ENCODE measurements at regions not wholly inside any gene's neighbourhood (a gene's known extent, or its start where the extent isn't known, plus 50 kb on each side); places are given as distances from the start of the nearest gene placed in this dataset.

- intact Hi-C loops (cut with DNase I; ENCODE audit: low total_unique reads): no loop called here
- no peaks in the 10 kb centered on the region for H3K27me3 ChIP-seq
- DNase-seq (ENCODE audit: low spot score in 2 of 2): no peak
- no peak for TF ChIP-seq POLR2AphosphoS5 (IDR thresholded peaks at IDR 0.05)
- TF ChIP-seq, protein P1, sequence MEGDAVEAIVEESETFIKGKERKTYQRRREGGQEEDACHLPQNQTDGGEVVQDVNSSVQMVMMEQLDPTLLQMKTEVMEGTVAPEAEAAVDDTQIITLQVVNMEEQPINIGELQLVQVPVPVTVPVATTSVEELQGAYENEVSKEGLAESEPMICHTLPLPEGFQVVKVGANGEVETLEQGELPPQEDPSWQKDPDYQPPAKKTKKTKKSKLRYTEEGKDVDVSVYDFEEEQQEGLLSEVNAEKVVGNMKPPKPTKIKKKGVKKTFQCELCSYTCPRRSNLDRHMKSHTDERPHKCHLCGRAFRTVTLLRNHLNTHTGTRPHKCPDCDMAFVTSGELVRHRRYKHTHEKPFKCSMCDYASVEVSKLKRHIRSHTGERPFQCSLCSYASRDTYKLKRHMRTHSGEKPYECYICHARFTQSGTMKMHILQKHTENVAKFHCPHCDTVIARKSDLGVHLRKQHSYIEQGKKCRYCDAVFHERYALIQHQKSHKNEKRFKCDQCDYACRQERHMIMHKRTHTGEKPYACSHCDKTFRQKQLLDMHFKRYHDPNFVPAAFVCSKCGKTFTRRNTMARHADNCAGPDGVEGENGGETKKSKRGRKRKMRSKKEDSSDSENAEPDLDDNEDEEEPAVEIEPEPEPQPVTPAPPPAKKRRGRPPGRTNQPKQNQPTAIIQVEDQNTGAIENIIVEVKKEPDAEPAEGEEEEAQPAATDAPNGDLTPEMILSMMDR (IDR thresholded peaks at IDR 0.05): no peak
- no peak for TF ChIP-seq POLR2A (IDR thresholded peaks at IDR 0.05)
- H3K36me3 ChIP-seq: no peaks in the 10 kb centered on the region
- H3K27ac ChIP-seq: no peak overlapping the region
- no peaks in the 10 kb centered on the region for H3K9me3 ChIP-seq
- H3K4me3 ChIP-seq: no peak overlapping the region
- no peaks in the 10 kb centered on the region for H3K4me1 ChIP-seq
These were observed 100.1 kb downstream of the SINHCAF start for GRCh38 chr12:31225656-31226535.

DNA sequence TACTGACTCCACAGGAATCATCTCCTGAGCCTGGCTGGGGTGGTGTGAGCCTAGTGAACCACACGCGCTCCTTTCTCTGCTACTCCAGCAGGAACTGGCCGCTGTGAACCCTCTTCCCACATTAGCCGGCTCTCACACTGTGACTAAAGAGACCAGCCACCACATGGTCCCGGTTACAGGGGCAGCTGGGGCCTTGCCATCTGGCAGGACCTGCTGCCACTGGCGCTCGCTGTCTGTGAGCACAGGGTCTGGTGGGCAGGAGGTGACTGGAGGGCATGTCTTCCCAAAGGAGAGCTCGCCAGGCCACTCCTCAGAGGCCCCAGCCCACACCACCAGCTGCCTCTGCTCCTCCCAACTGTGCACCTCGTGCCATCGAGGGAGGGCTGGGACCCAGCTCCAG is 99.3 kb downstream of the SINHCAF start:
- H3K4me3 ChIP-seq: no peak overlapping the region
- intact Hi-C loops (cut with DNase I; ENCODE audit: low total_unique reads): no loop called here
- no peak for DNase-seq (ENCODE audit: low spot score in 2 of 2)
- no peaks in the 10 kb centered on the region for H3K9me3 ChIP-seq
- H3K27ac ChIP-seq: no peak overlapping the region
- TF ChIP-seq POLR2A (IDR thresholded peaks at IDR 0.05): no peak
- TF ChIP-seq, protein P1 (IDR thresholded peaks at IDR 0.05): no peak
- TF ChIP-seq POLR2AphosphoS5 (IDR thresholded peaks at IDR 0.05): no peak
- no peaks in the 10 kb centered on the region for H3K36me3 ChIP-seq
- no peaks in the 10 kb centered on the region for H3K4me1 ChIP-seq
- H3K27me3 ChIP-seq: no peaks in the 10 kb centered on the region

DNA sequence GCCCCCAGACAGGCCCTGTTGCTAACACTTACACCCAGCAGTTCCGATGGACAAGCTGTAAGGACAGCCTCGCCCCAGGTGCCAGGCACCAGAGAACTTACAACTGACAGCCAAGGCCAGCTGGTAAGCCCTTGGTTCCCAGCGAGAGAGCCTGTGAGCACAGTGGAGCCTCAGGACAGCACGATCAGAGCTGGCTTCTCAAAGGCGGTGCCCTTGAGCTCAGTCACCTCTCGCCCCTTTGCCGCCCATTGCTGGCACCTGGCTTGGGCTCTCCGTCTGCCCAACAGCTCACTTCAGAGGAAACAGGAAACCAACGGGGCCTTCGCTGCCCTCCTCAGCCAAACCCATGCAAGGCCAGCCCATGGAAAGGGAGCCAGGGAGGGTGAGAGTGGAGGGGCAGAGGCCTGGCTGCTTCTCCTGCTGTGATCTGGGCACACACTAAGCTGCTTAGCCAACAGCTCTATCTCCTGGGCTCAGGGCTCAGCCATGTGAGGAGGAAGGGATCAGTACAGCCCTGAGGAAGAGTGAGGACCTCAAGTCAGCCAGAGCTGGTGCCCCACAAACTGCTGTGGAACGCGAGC is 98.5 kb downstream of the SINHCAF start:
- no peaks in the 10 kb centered on the region for H3K36me3 ChIP-seq
- TF ChIP-seq POLR2AphosphoS5 (IDR thresholded peaks at IDR 0.05): no peak
- TF ChIP-seq, protein P1 (IDR thresholded peaks at IDR 0.05): no peak
- no peak for TF ChIP-seq POLR2A (IDR thresholded peaks at IDR 0.05)
- H3K4me3 ChIP-seq: no peak overlapping the region
- H3K4me1 ChIP-seq: no peaks in the 10 kb centered on the region
- H3K9me3 ChIP-seq: no peaks in the 10 kb centered on the region
- no peak for DNase-seq (ENCODE audit: low spot score in 2 of 2)
- no peak overlapping the region for H3K27ac ChIP-seq
- intact Hi-C loops (cut with DNase I; ENCODE audit: low total_unique reads): no loop called here
- H3K27me3 ChIP-seq: no peaks in the 10 kb centered on the region

DNA sequence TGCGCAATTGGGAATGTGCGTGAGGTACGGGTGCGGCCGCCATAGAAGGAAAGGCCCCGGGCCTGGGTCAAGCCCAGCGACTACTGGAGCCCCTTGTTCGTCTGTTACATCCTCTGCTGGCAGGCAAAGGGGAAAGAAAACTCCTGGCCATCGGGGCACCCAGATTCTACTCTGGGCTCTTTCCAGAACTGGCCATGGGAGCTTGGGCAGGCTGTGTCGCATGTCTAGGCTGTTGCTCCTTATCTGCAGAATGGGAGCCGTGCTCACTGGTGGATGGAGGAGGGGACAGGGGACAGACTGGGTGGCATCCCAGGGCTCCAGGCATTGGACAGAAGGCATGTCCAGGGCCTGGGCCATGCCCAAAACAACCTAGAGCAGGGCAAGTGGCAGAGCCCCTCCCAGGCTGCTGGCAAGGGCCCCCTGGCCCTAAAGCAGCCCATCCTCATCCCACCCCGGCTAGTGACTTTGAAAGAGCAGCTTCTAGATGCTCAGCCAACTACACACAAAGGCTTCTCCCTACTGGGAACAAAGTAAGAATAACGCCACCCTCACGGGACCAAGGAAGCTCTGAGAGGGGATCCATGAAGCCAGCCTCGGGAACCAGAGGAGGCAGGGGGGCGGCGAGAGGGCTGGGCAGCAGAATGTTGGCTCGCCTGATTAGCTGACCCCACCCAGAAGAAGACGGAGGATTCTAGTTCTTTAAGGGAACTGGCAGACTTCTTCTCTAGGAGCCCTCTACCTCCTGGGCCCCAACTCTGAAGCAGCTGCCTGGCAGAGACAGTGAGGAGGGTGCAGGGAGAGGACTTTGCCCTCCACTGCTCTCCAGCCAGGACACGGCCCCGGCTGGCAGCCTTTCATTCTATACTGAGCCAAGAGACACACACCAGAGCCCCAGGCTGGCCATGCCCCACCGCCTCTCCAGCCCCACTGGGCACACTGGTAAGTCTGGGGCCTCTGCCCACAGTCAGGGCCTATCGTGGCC is 96.8 kb downstream of the SINHCAF start:
- Histone ChIP-seq H3K27ac (no peak overlapping the region), H3K4me1 (no peaks in the 10 kb centered on the region), H3K27me3 (no peaks in the 10 kb centered on the region), H3K36me3 (no peaks in the 10 kb centered on the region), H3K4me3 (no peak overlapping the region), H3K9me3 (no peaks in the 10 kb centered on the region)
- TF ChIP-seq POLR2AphosphoS5 (IDR thresholded peaks at IDR 0.05): no peak
- no peak for TF ChIP-seq POLR2A (IDR thresholded peaks at IDR 0.05)
- TF ChIP-seq, protein P1 (IDR thresholded peaks at IDR 0.05): no peak
- intact Hi-C loops (cut with DNase I; ENCODE audit: low total_unique reads): no loop called here
- DNase-seq (ENCODE audit: low spot score in 2 of 2): no peak
